Epithelial cell of prostate (primary cell): ENCODE measurements at regions not wholly inside any gene's neighbourhood (a gene's known extent, or its start where the extent isn't known, plus 50 kb on each side); places are given as distances from the start of the nearest gene placed in this dataset.
"Not testable (repeated sequence)": the region's sequence is repeated elsewhere in the genome, so short reads cannot be mapped to it uniquely, and the experiment has no call there.

Source experiments
- DNase-seq: peaks from one replicate; pipeline ENCODE4 v3.0.0-alpha.2; 2011; ENCODE audit warnings: low read depth, low spot score
- H3K27ac ChIP-seq: fragments of 450-650 bp; 2 replicates; pipeline ENCODE4 v1.5.1; 2017; ENCODE audit warnings: mild to moderate bottlenecking

- H3K27ac ChIP-seq = no peak overlapping the region
- DNase-seq = no peak
Measured at GRCh38 chr2:207216457-207216856, 50.7 kb upstream of the KLF7 start.

- DNase-seq = no peak
- H3K27ac ChIP-seq = no peak overlapping the region
Measured at GRCh38 chr2:207217442-207217841, 51.7 kb upstream of the KLF7 start.

GRCh38 chr2:207219081-207219630 is 53.4 kb upstream of the KLF7 start:
- no peak overlapping the region for H3K27ac ChIP-seq
- DNase-seq = no peak

- no peak for DNase-seq
Measured at GRCh38 chr2:207219676-207220501, 54.1 kb upstream of the KLF7 start.

GRCh38 chr2:207221731-207222130 is 56.0 kb upstream of the KLF7 start:
- DNase-seq = no peak
- H3K27ac ChIP-seq = no peak overlapping the region

More at GRCh38 chr2:207219676-207220501, 54.1 kb upstream of the KLF7 start:
- no peak overlapping the region for H3K27ac ChIP-seq

GRCh38 chr2:207223051-207223450 is 57.3 kb upstream of the KLF7 start:
- H3K27ac ChIP-seq = no peak overlapping the region
- DNase-seq = peak; percentile 49

GRCh38 chr2:207224381-207224780 is 58.6 kb upstream of the KLF7 start:
- no peak for DNase-seq
- H3K27ac ChIP-seq = no peak overlapping the region

- H3K27ac ChIP-seq = no peak overlapping the region
- no peak for DNase-seq
Measured at GRCh38 chr2:207224791-207225482, 59.2 kb upstream of the KLF7 start.

GRCh38 chr2:207225773-207226172 is 60.0 kb upstream of the KLF7 start:
- DNase-seq = no peak
- peak overlapping the region; percentile 52 for H3K27ac ChIP-seq

GRCh38 chr2:207226243-207226642 is 60.5 kb upstream of the KLF7 start:
- no peak for DNase-seq
- peak overlapping the region; percentile 52 for H3K27ac ChIP-seq

GRCh38 chr2:207226671-207227061 is 60.9 kb upstream of the KLF7 start:
- no peak for DNase-seq
- H3K27ac ChIP-seq = peak overlapping the region; percentile 52

GRCh38 chr2:207227062-207227748 is 61.5 kb upstream of the KLF7 start:
- H3K27ac ChIP-seq = peak overlapping the region; percentile 52
- DNase-seq = no peak

GRCh38 chr2:207227749-207228145 is 62.0 kb upstream of the KLF7 start:
- no peak for DNase-seq
- H3K27ac ChIP-seq = no peak overlapping the region

GRCh38 chr2:207228402-207228801 is 62.7 kb upstream of the KLF7 start:
- no peak for DNase-seq
- H3K27ac ChIP-seq = no peak overlapping the region

GRCh38 chr2:207229161-207229560 is 63.4 kb upstream of the KLF7 start:
- H3K27ac ChIP-seq = no peak overlapping the region
- DNase-seq = no peak

- no peak for DNase-seq
- peak overlapping the region; percentile 30 for H3K27ac ChIP-seq
Measured at GRCh38 chr2:207230261-207231105, 64.7 kb upstream of the KLF7 start.

- DNase-seq = no peak
Measured at GRCh38 chr2:207231106-207231865, 65.5 kb upstream of the KLF7 start.

GRCh38 chr2:207231967-207232366 is 66.2 kb upstream of the KLF7 start:
- H3K27ac ChIP-seq = peak overlapping the region; percentile 30
- DNase-seq = no peak

More at GRCh38 chr2:207231106-207231865, 65.5 kb upstream of the KLF7 start:
- peak overlapping the region; percentile 30 for H3K27ac ChIP-seq

GRCh38 chr2:207233141-207233540 is 67.4 kb upstream of the KLF7 start:
- not testable (repeated sequence) for H3K27ac ChIP-seq, DNase-seq
